HUES6 (cell line): ENCODE measurements at regions not wholly inside any gene's neighbourhood (a gene's known extent, or its start where the extent isn't known, plus 50 kb on each side); places are given as distances from the start of the nearest gene placed in this dataset.
"Not testable (repeated sequence)": the region's sequence is repeated elsewhere in the genome, so short reads cannot be mapped to it uniquely, and the experiment has no call there.

Experiments used
- H3K27ac ChIP-seq: 2 replicates; pipeline ENCODE4 v1.7.0; 2013; ENCODE audit warnings: low read depth, mild to moderate bottlenecking, low read length, inconsistent platforms
- H3K27me3 ChIP-seq: 2 replicates; pipeline ENCODE4 v1.6.1; 2013; ENCODE audit warnings: low read length; ENCODE audit not compliant: control insufficient read depth, insufficient read depth
- H3K36me3 ChIP-seq: 2 replicates; pipeline ENCODE4 v1.6.1; 2013; ENCODE audit warnings: low read length; ENCODE audit not compliant: control insufficient read depth, insufficient read depth
- H3K4me1 ChIP-seq: 2 replicates; pipeline ENCODE4 v1.6.1; 2013; ENCODE audit warnings: low read length; ENCODE audit not compliant: control insufficient read depth, insufficient read depth
- H3K4me3 ChIP-seq: 2 replicates; pipeline ENCODE4 v1.5.1; 2013; ENCODE audit warnings: low read depth, low read length
- H3K9ac ChIP-seq: one replicate; pipeline ENCODE4 v1.6.1; 2013; ENCODE audit warnings: mild to moderate bottlenecking, low read length
- H3K9me3 ChIP-seq: 2 replicates; pipeline ENCODE4 v1.6.1; 2013; ENCODE audit warnings: low read depth, low read length; ENCODE audit not compliant: control insufficient read depth, insufficient read depth

DNA sequence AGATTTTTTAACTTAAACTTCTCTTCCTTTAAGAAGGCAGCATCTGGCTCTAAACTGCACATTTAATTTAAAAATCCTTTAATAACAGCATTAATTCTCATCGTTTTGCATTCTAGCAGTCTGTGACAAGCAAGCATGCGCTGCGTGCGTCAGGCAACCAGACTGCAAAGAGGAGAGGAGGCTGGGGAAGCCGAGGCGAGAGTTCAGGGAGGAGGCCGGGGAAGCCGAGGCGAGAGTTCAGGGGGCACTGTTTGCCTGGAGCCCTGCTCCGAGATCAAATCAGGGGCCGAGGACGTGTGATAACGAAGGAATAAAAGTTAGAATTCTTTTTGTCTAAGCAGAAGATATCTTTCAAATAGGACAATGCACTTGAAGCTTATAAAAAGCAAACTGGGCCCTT lies 435.7 kb downstream of the EFNB2 start:
- Histone ChIP-seq H3K4me3 (0 out of 2 replicates have a peak overlapping the region, but pooled peaks have one; percentile 11), H3K27ac (peak overlapping the region; percentile 74), H3K9ac (peak overlapping the region; percentile 49), H3K4me1 (peaks cover 57% of the 10 kb centered on the region), H3K9me3 (no peaks in the 10 kb centered on the region), H3K27me3 (no peaks in the 10 kb centered on the region), H3K36me3 (no peaks in the 10 kb centered on the region)

DNA sequence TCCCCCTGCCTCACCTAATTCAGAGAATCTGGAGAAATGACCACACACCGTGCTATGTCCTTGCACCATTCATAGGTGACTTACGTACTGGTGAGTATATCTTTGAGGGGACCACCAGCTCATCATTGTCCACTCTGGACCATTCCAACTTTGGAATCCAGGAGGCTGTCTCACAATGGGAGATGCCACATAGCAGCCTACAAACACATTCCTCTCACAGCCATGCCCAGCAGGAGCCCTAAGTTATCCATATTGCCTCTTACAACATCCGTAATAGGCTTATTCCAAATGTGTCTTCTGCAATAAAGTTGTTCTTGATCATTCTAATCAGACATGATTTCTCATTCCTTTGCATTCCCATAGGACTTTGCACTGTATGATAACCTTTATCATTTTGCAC lies 436.7 kb downstream of the EFNB2 start:
- H3K4me1 ChIP-seq, result peaks cover 47% of the 10 kb centered on the region
- no peak overlapping the region for H3K4me3 ChIP-seq
- no peak overlapping the region for H3K9ac ChIP-seq
- no peaks in the 10 kb centered on the region for H3K27me3 ChIP-seq
- no peaks in the 10 kb centered on the region for H3K36me3 ChIP-seq
- peak overlapping the region; percentile 74; the same call in 1 of the 2 replicates for H3K27ac ChIP-seq
- no peaks in the 10 kb centered on the region for H3K9me3 ChIP-seq

DNA sequence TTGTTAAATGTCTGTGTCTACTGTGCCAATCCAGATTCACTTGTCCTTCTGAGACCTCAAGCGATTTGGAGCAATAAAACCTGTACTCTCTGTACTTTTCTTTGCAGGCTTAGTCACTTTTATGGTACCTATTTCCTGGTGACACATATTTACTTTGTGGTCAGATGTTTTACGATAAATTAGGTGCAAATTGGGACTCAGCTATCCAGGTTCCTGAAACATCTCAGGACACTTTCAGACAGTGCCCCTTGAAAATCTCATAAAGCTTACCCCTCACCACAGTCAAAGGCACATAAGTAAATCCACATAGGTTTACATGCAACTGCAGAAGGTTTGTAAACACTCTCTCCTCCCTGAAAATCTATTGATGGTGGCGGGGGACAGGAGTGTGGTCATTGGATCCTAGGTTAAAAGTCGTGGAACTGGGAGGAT lies 438.8 kb downstream of the EFNB2 start:
- peaks cover 37% of the 10 kb centered on the region for H3K4me1 ChIP-seq
- peak overlapping the region; percentile 59; the same call in 1 of the 2 replicates for H3K27ac ChIP-seq
- H3K9me3 ChIP-seq, result no peaks in the 10 kb centered on the region
- H3K36me3 ChIP-seq, result no peaks in the 10 kb centered on the region
- no peak overlapping the region for H3K4me3 ChIP-seq
- H3K27me3 ChIP-seq, result no peaks in the 10 kb centered on the region
- H3K9ac ChIP-seq, result no peak overlapping the region

- H3K36me3 ChIP-seq, result no peaks in the 10 kb centered on the region
- H3K27me3 ChIP-seq, result no peaks in the 10 kb centered on the region
- no peak overlapping the region for H3K27ac ChIP-seq
- peaks cover 30% of the 10 kb centered on the region for H3K4me1 ChIP-seq
- H3K9ac ChIP-seq, result no peak overlapping the region
- no peaks in the 10 kb centered on the region for H3K9me3 ChIP-seq
- H3K4me3 ChIP-seq, result no peak overlapping the region
Observed at GRCh38 chr13:106095919-106096318, 439.5 kb downstream of the EFNB2 start.

GRCh38 chr13:106095406-106095805 lies 440.1 kb downstream of the EFNB2 start:
- H3K4me1 ChIP-seq, result peaks cover 27% of the 10 kb centered on the region
- H3K36me3 ChIP-seq, result no peaks in the 10 kb centered on the region
- no peaks in the 10 kb centered on the region for H3K9me3 ChIP-seq
- no peak overlapping the region for H3K27ac ChIP-seq
- H3K9ac ChIP-seq, result no peak overlapping the region
- H3K27me3 ChIP-seq, result no peaks in the 10 kb centered on the region
- H3K4me3 ChIP-seq, result no peak overlapping the region

DNA sequence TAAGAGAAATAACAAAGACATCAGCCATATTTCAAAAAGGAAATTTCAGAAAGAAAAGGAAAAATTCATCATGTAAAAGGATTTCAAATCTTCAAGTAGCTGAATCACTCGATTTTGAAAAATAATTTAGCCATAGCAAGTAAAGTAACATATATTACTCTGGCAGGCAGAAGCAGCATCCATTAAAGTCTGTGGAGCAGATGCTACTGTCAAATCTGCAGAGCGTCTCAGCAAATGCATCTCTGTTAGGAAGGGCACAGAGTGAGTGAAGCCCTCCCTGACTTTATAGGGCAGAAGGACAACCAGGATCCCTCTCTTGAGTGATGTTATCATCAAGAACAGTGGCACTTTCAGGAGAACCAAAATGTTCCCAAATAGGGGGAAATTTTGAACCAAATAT lies 445.5 kb downstream of the EFNB2 start:
- H3K27ac ChIP-seq, result no peak overlapping the region
- H3K9me3 ChIP-seq, result no peaks in the 10 kb centered on the region
- no peaks in the 10 kb centered on the region for H3K36me3 ChIP-seq
- H3K9ac ChIP-seq, result no peak overlapping the region
- H3K4me3 ChIP-seq, result no peak overlapping the region
- H3K27me3 ChIP-seq, result no peaks in the 10 kb centered on the region
- no peaks in the 10 kb centered on the region for H3K4me1 ChIP-seq

DNA sequence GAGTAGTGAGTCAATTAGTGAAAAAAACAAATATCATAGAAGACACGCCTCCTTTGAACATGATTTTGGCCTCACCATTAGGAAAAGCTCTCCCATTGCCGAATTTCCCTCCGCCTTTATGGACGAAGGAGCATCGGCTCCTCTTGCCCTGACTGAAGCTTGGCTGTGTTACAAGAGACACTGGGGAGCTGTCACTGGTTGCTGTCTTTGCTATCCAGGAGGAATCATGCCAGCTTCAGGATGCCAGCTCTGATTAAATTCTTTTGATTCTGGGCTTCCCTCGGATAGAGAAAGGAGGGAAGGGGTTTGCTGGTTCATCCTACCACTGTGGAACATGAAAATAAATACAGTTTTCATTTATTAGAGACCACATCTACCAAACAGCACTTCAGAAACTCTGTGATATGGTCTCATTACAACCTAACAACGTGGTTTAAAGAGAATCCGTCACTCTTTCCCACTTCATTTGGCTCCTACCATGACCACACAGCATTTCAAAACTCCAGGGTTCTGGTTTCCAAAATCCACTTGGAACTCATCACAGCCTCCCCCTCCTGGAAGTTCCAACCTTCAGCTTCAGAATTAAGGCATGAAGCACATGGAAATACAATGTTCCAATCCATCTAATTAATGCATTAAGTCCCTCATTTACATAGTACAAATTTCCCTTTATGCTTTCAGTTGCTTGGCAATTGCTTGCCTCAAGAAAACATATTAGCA lies 446.0 kb downstream of the EFNB2 start:
- Histone ChIP-seq H3K4me1 (no peaks in the 10 kb centered on the region), H3K9ac (no peak overlapping the region), H3K27me3 (no peaks in the 10 kb centered on the region), H3K27ac (no peak overlapping the region), H3K36me3 (no peaks in the 10 kb centered on the region), H3K4me3 (no peak overlapping the region), H3K9me3 (no peaks in the 10 kb centered on the region)

- Histone ChIP-seq H3K9ac (no peak overlapping the region), H3K27me3 (no peaks in the 10 kb centered on the region), H3K4me1 (peaks cover 4% of the 10 kb centered on the region), H3K27ac (no peak overlapping the region), H3K36me3 (no peaks in the 10 kb centered on the region), H3K9me3 (no peaks in the 10 kb centered on the region), H3K4me3 (no peak overlapping the region)
Observed at GRCh38 chr13:106088085-106088484, 447.4 kb downstream of the EFNB2 start.

GRCh38 chr13:106087201-106087600 lies 448.3 kb downstream of the EFNB2 start:
- H3K4me1 ChIP-seq, result peaks cover 4% of the 10 kb centered on the region
- H3K27me3 ChIP-seq, result no peaks in the 10 kb centered on the region
- no peak overlapping the region for H3K9ac ChIP-seq

GRCh38 chr13:106083620-106084350 lies 451.7 kb downstream of the EFNB2 start:
- Histone ChIP-seq H3K4me1 (peaks cover 4% of the 10 kb centered on the region), H3K27me3 (no peaks in the 10 kb centered on the region), H3K4me3 (no peak overlapping the region), H3K9me3 (no peaks in the 10 kb centered on the region), H3K36me3 (no peaks in the 10 kb centered on the region), H3K9ac (no peak overlapping the region), H3K27ac (no peak overlapping the region)

More at GRCh38 chr13:106087201-106087600, 448.3 kb downstream of the EFNB2 start:
- Histone ChIP-seq H3K36me3 (no peaks in the 10 kb centered on the region), H3K4me3 (no peak overlapping the region), H3K9me3 (no peaks in the 10 kb centered on the region), H3K27ac (no peak overlapping the region)

GRCh38 chr13:106081221-106081620 lies 454.2 kb downstream of the EFNB2 start:
- H3K4me1 ChIP-seq, H3K27ac ChIP-seq, H3K36me3 ChIP-seq, H3K27me3 ChIP-seq, H3K9ac ChIP-seq, H3K9me3 ChIP-seq, H3K4me3 ChIP-seq: not testable (repeated sequence)
